ENCODE measurements at regions not wholly inside any gene's neighbourhood (a gene's known extent, or its start where the extent isn't known, plus 50 kb on each side); places are given as distances from the start of the nearest gene placed in this dataset.

GRCh38 chr16:79721270-79721669 is 120.7 kb upstream of the MAF start:
- in situ Hi-C loops (cut with MboI; ENCODE audit: low pct_unique_long_range_greater_than_20kb, low sequenced_read_pairs, unreplicated experiment): loop anchor here (25.0 kb wide), 1 partner anchor 741 kb away; no protein-coding TSS in a partner anchor
- TF ChIP-seq CTCF (IDR thresholded peaks at IDR 0.05; ENCODE audit: extremely low read depth, insufficient read depth, missing control alignments): no peak
- DNase-seq (ENCODE audit: low spot score): no peak

DNA sequence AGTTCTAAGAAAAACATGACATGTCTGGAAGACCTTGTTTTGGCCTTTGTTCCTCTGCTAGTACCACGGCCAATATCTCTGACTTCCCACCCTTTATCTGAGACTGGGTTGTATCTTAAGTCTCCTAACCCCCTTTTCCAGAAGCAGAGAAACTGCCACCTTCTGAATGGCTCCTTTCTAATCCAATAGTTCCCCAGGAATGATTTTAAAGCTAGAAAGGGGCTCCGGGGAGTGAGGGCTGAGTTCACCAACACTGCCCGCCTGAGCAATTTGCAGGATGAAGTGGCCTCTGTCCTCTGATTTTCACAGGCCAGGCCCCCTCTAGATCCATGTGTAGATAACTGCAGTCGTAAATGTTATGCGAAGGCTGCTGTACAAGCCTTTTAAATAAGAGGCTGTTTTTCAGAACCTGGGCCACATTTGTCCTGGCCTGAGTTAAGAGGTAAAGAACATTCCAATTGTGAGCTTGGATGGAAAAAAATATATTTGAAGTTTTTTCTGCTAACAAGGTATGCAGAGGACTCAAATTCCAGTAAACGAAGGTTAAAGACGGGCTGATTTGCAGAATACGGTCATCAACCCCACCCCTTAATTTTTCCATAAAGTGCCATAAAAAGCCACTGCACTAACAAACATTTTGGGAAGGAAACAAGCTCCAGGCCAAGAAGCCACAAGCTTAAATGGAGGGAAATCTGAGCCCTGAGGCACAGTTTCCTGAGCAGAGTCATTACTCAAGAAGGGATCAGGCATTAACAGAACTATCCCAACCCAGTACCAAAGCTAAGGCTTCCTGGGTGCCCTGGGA is 117.0 kb upstream of the MAF start:
- DNase-seq (ENCODE audit: low spot score): no peak
- no peak for TF ChIP-seq CTCF (IDR thresholded peaks at IDR 0.05; ENCODE audit: extremely low read depth, insufficient read depth, missing control alignments)
- in situ Hi-C loops (cut with MboI; ENCODE audit: low pct_unique_long_range_greater_than_20kb, low sequenced_read_pairs, unreplicated experiment): loop anchor here (25.0 kb wide), 1 partner anchor 745 kb away; no protein-coding TSS in a partner anchor

GRCh38 chr16:79716645-79717332 is 116.3 kb upstream of the MAF start:
- in situ Hi-C loops (cut with MboI; ENCODE audit: low pct_unique_long_range_greater_than_20kb, low sequenced_read_pairs, unreplicated experiment): loop anchor here (25.0 kb wide), 1 partner anchor 746 kb away; no protein-coding TSS in a partner anchor
- no peak for TF ChIP-seq CTCF (IDR thresholded peaks at IDR 0.05; ENCODE audit: extremely low read depth, insufficient read depth, missing control alignments)
- no peak for DNase-seq (ENCODE audit: low spot score)

DNA sequence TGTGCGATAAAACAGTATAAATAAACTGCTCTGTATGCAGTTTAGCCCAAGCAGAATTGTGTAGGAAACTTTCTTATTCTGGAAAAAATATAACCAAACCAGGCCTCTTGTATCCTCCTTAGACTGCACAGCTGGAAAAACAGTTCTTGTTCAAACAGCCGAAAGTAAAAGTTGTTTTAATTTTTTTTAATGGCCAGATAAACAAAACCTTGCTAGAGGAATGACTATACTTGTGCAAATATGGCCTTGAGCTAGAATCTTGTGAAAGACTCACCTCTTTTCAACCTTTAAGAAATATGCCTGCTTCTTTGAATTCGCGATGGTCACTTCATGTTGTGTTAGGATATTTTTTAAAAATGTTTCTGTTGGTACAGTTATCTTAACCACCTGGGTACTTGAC is 114.5 kb upstream of the MAF start:
- in situ Hi-C loops (cut with MboI; ENCODE audit: low pct_unique_long_range_greater_than_20kb, low sequenced_read_pairs, unreplicated experiment): loop anchor here (25.0 kb wide), 1 partner anchor 747 kb away; no protein-coding TSS in a partner anchor
- no peak for DNase-seq (ENCODE audit: low spot score)
- TF ChIP-seq CTCF (IDR thresholded peaks at IDR 0.05; ENCODE audit: extremely low read depth, insufficient read depth, missing control alignments): no peak

DNA sequence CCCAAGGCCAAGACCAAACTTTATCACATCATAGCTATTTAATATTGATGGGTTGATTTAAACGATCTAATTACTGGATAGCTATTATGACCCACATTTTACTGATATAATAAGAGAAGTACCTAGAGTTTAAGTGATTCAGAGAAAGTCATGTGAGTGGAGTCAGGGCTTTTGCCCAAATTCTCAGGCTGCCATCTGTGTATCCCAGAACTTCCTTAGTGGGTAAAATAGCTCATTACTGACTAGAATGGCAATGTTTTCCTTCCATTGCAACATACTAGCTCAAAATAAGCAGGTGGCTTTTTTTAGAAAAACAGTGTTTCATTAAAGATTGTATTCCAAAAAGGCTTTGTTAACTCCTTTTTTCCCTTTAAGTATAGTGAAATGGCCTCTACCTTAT is 113.9 kb upstream of the MAF start:
- in situ Hi-C loops (cut with MboI; ENCODE audit: low pct_unique_long_range_greater_than_20kb, low sequenced_read_pairs, unreplicated experiment): loop anchor here (25.0 kb wide), 1 partner anchor 748 kb away; no protein-coding TSS in a partner anchor
- DNase-seq (ENCODE audit: low spot score): no peak
- TF ChIP-seq CTCF (IDR thresholded peaks at IDR 0.05; ENCODE audit: extremely low read depth, insufficient read depth, missing control alignments): no peak

GRCh38 chr16:79713609-79714309 is 113.2 kb upstream of the MAF start:
- in situ Hi-C loops (cut with MboI; ENCODE audit: low pct_unique_long_range_greater_than_20kb, low sequenced_read_pairs, unreplicated experiment): loop anchor here (25.0 kb wide), 1 partner anchor 749 kb away; no protein-coding TSS in a partner anchor
- DNase-seq (ENCODE audit: low spot score): no peak
- TF ChIP-seq CTCF (IDR thresholded peaks at IDR 0.05; ENCODE audit: extremely low read depth, insufficient read depth, missing control alignments): peak; percentile 2

Measured in GM13977 (cell line).